ENCODE measurements at regions not wholly inside any gene's neighbourhood (a gene's known extent, or its start where the extent isn't known, plus 50 kb on each side); places are given as distances from the start of the nearest gene placed in this dataset.

GRCh38 chr16:24626256-24626655, 86.9 kb downstream of the RBBP6 start:
- Histone ChIP-seq H3K4me3 (replicated peaks in 1 of 3; ENCODE audit: insufficient read depth in 1 of 3, low read depth in 1 of 3, low read length in 3 of 3) (no peak overlapping the region), H3K36me3 (ENCODE audit: control insufficient read depth in 2 of 2, extremely low read depth in 1 of 2, insufficient read depth in 2 of 2, low read length in 2 of 2) (no peaks in the 10 kb centered on the region), H3K4me2 (ENCODE audit: insufficient read depth, low read length) (no peak overlapping the region), H3K9me3 (replicated peaks; ENCODE audit: control insufficient read depth, insufficient read depth, low read length) (no peaks in the 10 kb centered on the region), H4K20me1 (replicated peaks; ENCODE audit: control insufficient read depth, extremely low read depth, insufficient read depth, low read length) (no peaks in the 10 kb centered on the region), H3K27ac (ENCODE audit: insufficient read depth, low read depth, low read length) (no peak overlapping the region), H2AFZ (ENCODE audit: low read depth, low read length) (no peak overlapping the region), H3K27me3 (ENCODE audit: control insufficient read depth in 2 of 2, insufficient read depth in 2 of 2, low read length in 2 of 2) (no peaks in the 10 kb centered on the region), H3K79me2 (ENCODE audit: control insufficient read depth, insufficient read depth, low read length) (no peaks in the 10 kb centered on the region), H3K4me1 (ENCODE audit: control insufficient read depth, extremely low read depth, insufficient read depth, low read length) (no peaks in the 10 kb centered on the region), H3K9ac (replicated peaks; ENCODE audit: extremely low read depth, insufficient read depth, low read length) (no peak overlapping the region), H3K9me1 (replicated peaks; ENCODE audit: control insufficient read depth, extremely low read depth, insufficient read depth, low read length) (no peaks in the 10 kb centered on the region)
- dilution Hi-C loops (cut with MboI; ENCODE audit: extremely low pct_ligation_motif_present, low sequenced_read_pairs): no loop called here
- intact Hi-C loops (cut with micrococcal nuclease): no loop called here
- DNase-seq (ENCODE audit: low read depth, low spot score): no peak
- TF ChIP-seq POLR2A (IDR thresholded peaks at IDR 0.05; ENCODE audit: low read depth, low read length): no peak
- no peak for TF ChIP-seq MAX (IDR thresholded peaks at IDR 0.05; ENCODE audit: insufficient read depth, insufficient read length)
- TF ChIP-seq POLR2AphosphoS5 (IDR thresholded peaks at IDR 0.05; ENCODE audit: insufficient read depth, low read depth, low read length): no peak
- no peak for TF ChIP-seq FOS (IDR thresholded peaks at IDR 0.05; ENCODE audit: borderline replicate concordance, insufficient read depth, low read length)
- no peak for TF ChIP-seq GATA2 (IDR thresholded peaks at IDR 0.05; ENCODE audit: insufficient read depth, insufficient read length, low read depth, low read length)
- TF ChIP-seq EZH2 (IDR thresholded peaks at IDR 0.05; ENCODE audit: borderline replicate concordance, low read depth, low read length, severe bottlenecking): no peak
- TF ChIP-seq MYC (IDR thresholded peaks at IDR 0.05; ENCODE audit: low read depth, low read length): no peak
- TF ChIP-seq, protein P1, sequence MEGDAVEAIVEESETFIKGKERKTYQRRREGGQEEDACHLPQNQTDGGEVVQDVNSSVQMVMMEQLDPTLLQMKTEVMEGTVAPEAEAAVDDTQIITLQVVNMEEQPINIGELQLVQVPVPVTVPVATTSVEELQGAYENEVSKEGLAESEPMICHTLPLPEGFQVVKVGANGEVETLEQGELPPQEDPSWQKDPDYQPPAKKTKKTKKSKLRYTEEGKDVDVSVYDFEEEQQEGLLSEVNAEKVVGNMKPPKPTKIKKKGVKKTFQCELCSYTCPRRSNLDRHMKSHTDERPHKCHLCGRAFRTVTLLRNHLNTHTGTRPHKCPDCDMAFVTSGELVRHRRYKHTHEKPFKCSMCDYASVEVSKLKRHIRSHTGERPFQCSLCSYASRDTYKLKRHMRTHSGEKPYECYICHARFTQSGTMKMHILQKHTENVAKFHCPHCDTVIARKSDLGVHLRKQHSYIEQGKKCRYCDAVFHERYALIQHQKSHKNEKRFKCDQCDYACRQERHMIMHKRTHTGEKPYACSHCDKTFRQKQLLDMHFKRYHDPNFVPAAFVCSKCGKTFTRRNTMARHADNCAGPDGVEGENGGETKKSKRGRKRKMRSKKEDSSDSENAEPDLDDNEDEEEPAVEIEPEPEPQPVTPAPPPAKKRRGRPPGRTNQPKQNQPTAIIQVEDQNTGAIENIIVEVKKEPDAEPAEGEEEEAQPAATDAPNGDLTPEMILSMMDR (IDR thresholded peaks at IDR 0.05; ENCODE audit: extremely low read depth in 1 of 2, insufficient read depth in 1 of 2, low read depth in 1 of 2, low read length in 2 of 2): no peak
- no peak for TF ChIP-seq JUN (IDR thresholded peaks at IDR 0.05; ENCODE audit: borderline replicate concordance, insufficient read depth, insufficient read length, low read depth)
- POLR2A ChIA-PET: interaction anchor here (0.7 kb wide), 1 partner anchor 374 kb away, joined by 5 read pairs; no protein-coding TSS in a partner anchor
- BruUV-seq (replicated peaks): no TSS peak
- no peak for FAIRE-seq
- CTCF ChIA-PET: interaction anchor here (1.1 to 1.6 kb wide), 2 partner anchors 63 to 131 kb away, joined by 3 read pairs; no protein-coding TSS in a partner anchor
